Endodermal cell (in vitro differentiated cells): ENCODE measurements at regions not wholly inside any gene's neighbourhood (a gene's known extent, or its start where the extent isn't known, plus 50 kb on each side); places are given as distances from the start of the nearest gene placed in this dataset.

ENCODE experiments used
- DNase-seq: peaks from one replicate; pipeline ENCODE4 v3.0.0-alpha.2; 2017
- H3K27ac ChIP-seq: 2 replicates; pipeline ENCODE4 v1.5.1; 2013; ENCODE audit warnings: mild to moderate bottlenecking, low read depth, low read length, moderate library complexity
- H3K27me3 ChIP-seq: 2 replicates; pipeline ENCODE4 v1.6.1; 2013; ENCODE audit warnings: mild to moderate bottlenecking, low read length, moderate library complexity; ENCODE audit not compliant: insufficient read depth, control insufficient read depth, poor library complexity, severe bottlenecking
- H3K36me3 ChIP-seq: 2 replicates; pipeline ENCODE4 v1.7.0; 2013; ENCODE audit warnings: mild to moderate bottlenecking, low read length, moderate library complexity; ENCODE audit not compliant: control insufficient read depth, insufficient read depth
- H3K4me1 ChIP-seq: one replicate; pipeline ENCODE4 v1.7.0; 2013; ENCODE audit warnings: low read length; ENCODE audit not compliant: control insufficient read depth, insufficient read depth
- H3K4me3 ChIP-seq: 2 replicates; pipeline ENCODE4 v1.5.1; 2013; ENCODE audit warnings: mild to moderate bottlenecking, low read length, moderate library complexity
- H3K9ac ChIP-seq: 2 replicates; pipeline ENCODE4 v1.6.1; 2013; ENCODE audit warnings: mild to moderate bottlenecking, low read length, moderate library complexity; ENCODE audit not compliant: poor library complexity, severe bottlenecking; ENCODE audit errors: extremely low read depth
- H3K9me3 ChIP-seq: 2 replicates; pipeline ENCODE4 v1.6.1; 2013; ENCODE audit warnings: mild to moderate bottlenecking, low read length, moderate library complexity; ENCODE audit not compliant: control insufficient read depth
- H3K27ac Mint-ChIP-seq: 2 replicates; pipeline ENCODE4 v1.8.0; 2020; ENCODE audit warnings: mixed read lengths
- H3K27me3 Mint-ChIP-seq: 2 replicates; pipeline ENCODE4 v1.8.0; 2021; ENCODE audit warnings: mild to moderate bottlenecking, mixed read lengths; ENCODE audit not compliant: insufficient read depth
- H3K36me3 Mint-ChIP-seq: 2 replicates; pipeline ENCODE4 v1.8.0; 2020; ENCODE audit warnings: low read depth, mixed read lengths
- H3K4me1 Mint-ChIP-seq: 2 replicates; pipeline ENCODE4 v1.8.0; 2020; ENCODE audit warnings: mixed read lengths
- H3K4me3 Mint-ChIP-seq: 2 replicates; pipeline ENCODE4 v1.8.0; 2020; ENCODE audit warnings: mild to moderate bottlenecking, moderate library complexity, mixed read lengths
- H3K9me3 Mint-ChIP-seq: 2 replicates; pipeline ENCODE4 v1.8.0; 2020; ENCODE audit warnings: mild to moderate bottlenecking, mixed read lengths
- WGBS, 2 experiments: methylation state at CpG; one replicate each; pipeline versions ENCODE4 v1.1.5 to v1.1.7; 2013; ENCODE audit warnings: missing lambda C conversion rate in 2 of 2, mixed read lengths in 1 of 2; ENCODE audit not compliant: insufficient coverage in 1 of 2, insufficient read length in 1 of 2; 5-methylcytosine and 5-hydroxymethylcytosine counted together
- TF ChIP-seq, protein P1 (sequence below): fragments of 200-600 bp; sonication (generic); conservative IDR thresholded peaks from 2 replicates; pipeline ENCODE4 v1.5.0; 2021; ENCODE audit warnings: antibody characterized with exemption, mild to moderate bottlenecking

- Mint-ChIP-seq H3K4me3 (no peak overlapping the region), H3K27ac (no peak overlapping the region), H3K27me3 (no peaks in the 10 kb centered on the region), H3K9me3 (peaks cover 8% of the 10 kb centered on the region), H3K4me1 (no peaks in the 10 kb centered on the region), H3K36me3 (no peaks in the 10 kb centered on the region)
- no peak overlapping the region for H3K9ac ChIP-seq
- H3K4me1 ChIP-seq = no peaks in the 10 kb centered on the region
- H3K9me3 ChIP-seq = no peaks in the 10 kb centered on the region
- H3K36me3 ChIP-seq = no peaks in the 10 kb centered on the region
- no peaks in the 10 kb centered on the region for H3K27me3 ChIP-seq
- 95% methylated on average over 2 of the region's 2 CpGs; no CpG with 5 or more reads in 1 of the 2 experiments for whole genome bisulfite sequencing, 2 experiments
- H3K27ac ChIP-seq = no peak overlapping the region
- TF ChIP-seq, protein P1, sequence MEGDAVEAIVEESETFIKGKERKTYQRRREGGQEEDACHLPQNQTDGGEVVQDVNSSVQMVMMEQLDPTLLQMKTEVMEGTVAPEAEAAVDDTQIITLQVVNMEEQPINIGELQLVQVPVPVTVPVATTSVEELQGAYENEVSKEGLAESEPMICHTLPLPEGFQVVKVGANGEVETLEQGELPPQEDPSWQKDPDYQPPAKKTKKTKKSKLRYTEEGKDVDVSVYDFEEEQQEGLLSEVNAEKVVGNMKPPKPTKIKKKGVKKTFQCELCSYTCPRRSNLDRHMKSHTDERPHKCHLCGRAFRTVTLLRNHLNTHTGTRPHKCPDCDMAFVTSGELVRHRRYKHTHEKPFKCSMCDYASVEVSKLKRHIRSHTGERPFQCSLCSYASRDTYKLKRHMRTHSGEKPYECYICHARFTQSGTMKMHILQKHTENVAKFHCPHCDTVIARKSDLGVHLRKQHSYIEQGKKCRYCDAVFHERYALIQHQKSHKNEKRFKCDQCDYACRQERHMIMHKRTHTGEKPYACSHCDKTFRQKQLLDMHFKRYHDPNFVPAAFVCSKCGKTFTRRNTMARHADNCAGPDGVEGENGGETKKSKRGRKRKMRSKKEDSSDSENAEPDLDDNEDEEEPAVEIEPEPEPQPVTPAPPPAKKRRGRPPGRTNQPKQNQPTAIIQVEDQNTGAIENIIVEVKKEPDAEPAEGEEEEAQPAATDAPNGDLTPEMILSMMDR = no peak
- DNase-seq = no peak
- no peak overlapping the region for H3K4me3 ChIP-seq
These were observed 663.5 kb downstream of the EPM2A start for GRCh38 chr6:145071836-145072235.

DNA sequence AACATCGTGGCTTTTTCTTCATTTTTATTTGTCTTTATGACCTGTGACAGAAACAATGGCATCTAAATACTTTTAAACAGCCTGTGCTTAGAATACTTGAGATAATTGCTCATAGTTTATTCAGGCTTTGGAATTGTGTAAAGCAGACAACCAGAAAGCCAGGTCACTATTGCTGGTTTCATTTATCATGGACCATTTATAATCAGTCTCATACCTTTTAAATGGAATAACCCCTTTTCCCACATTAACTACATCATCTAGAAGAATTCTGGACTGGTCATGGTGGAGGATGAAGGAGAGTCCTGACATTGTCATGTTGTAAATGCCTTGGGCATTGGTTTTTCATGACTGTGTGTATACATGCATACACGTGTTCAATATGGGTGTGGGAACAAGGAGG lies 661.5 kb downstream of the EPM2A start:
- no peak overlapping the region for H3K27ac ChIP-seq
- TF ChIP-seq, protein P1 = no peak
- H3K4me1 Mint-ChIP-seq = no peaks in the 10 kb centered on the region
- no peaks in the 10 kb centered on the region for H3K9me3 ChIP-seq
- no peak overlapping the region for H3K27ac Mint-ChIP-seq
- no peak overlapping the region for H3K4me3 ChIP-seq
- H3K36me3 Mint-ChIP-seq = no peaks in the 10 kb centered on the region
- no peak overlapping the region for H3K4me3 Mint-ChIP-seq
- H3K36me3 ChIP-seq = no peaks in the 10 kb centered on the region
- no peak for DNase-seq
- no peaks in the 10 kb centered on the region for H3K4me1 ChIP-seq
- WGBS, 2 experiments = 73 to 88% methylated on average over 1 to 2 of the region's 2 CpGs
- no peaks in the 10 kb centered on the region for H3K27me3 ChIP-seq
- H3K27me3 Mint-ChIP-seq = no peaks in the 10 kb centered on the region
- peaks cover 8% of the 10 kb centered on the region for H3K9me3 Mint-ChIP-seq
- no peak overlapping the region for H3K9ac ChIP-seq

GRCh38 chr6:145074805-145075204 lies 660.5 kb downstream of the EPM2A start:
- TF ChIP-seq, protein P1 = no peak
- Histone ChIP-seq H3K27ac (no peak overlapping the region), H3K9ac (no peak overlapping the region), H3K27me3 (no peaks in the 10 kb centered on the region), H3K36me3 (no peaks in the 10 kb centered on the region), H3K4me1 (no peaks in the 10 kb centered on the region), H3K9me3 (no peaks in the 10 kb centered on the region), H3K4me3 (no peak overlapping the region)
- Mint-ChIP-seq H3K36me3 (no peaks in the 10 kb centered on the region), H3K4me1 (no peaks in the 10 kb centered on the region), H3K9me3 (peaks cover 8% of the 10 kb centered on the region), H3K4me3 (no peak overlapping the region), H3K27me3 (no peaks in the 10 kb centered on the region), H3K27ac (no peak overlapping the region)
- DNase-seq = no peak
